ENCODE measurements at regions not wholly inside any gene's neighbourhood (a gene's known extent, or its start where the extent isn't known, plus 50 kb on each side); places are given as distances from the start of the nearest gene placed in this dataset.

DNA sequence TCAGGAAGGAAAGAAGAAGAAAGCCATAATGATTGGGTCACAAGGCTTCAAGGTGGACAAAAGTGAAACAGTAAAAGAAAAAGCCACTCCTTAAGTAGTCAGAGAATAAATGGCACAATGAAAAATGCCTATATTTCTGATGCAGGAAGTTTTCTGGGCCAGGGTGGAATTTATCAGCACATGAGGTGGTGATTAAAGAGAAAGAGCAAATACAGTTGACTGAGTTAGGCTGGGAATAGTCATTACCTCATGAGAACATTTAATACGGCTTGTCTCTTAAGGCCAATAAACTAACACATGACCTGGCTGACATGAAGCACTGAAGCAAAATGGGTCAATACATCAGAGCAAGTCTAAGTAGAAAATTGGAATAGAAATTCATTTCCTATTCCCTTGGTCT is 499.7 kb downstream of the TMTC2 start:
- DNase-seq: no peak

DNA sequence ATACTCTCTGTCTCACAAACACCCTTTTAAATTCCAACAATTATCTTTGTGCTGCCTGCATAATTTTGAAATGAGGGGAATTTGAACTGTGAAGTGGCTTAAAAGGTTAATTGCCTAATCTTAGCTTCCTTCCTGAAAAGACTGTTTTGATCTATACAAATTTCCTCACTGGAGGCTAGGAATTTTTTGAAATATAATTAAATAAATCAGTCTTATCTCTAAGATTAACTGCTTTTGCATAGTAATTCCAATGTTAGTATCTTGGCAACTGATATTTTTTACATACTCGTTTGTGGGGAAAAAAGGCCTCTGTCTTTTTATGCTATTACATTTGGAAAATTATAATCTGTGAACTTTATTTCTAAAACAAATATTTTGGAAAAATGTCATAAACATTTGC is 498.5 kb downstream of the TMTC2 start:
- no peak for DNase-seq

Measured in DMS153 (cell line).